ENCODE measurements at regions not wholly inside any gene's neighbourhood (a gene's known extent, or its start where the extent isn't known, plus 50 kb on each side); places are given as distances from the start of the nearest gene placed in this dataset.
"Not testable (repeated sequence)": the region's sequence is repeated elsewhere in the genome, so short reads cannot be mapped to it uniquely, and the experiment has no call there.

DNA sequence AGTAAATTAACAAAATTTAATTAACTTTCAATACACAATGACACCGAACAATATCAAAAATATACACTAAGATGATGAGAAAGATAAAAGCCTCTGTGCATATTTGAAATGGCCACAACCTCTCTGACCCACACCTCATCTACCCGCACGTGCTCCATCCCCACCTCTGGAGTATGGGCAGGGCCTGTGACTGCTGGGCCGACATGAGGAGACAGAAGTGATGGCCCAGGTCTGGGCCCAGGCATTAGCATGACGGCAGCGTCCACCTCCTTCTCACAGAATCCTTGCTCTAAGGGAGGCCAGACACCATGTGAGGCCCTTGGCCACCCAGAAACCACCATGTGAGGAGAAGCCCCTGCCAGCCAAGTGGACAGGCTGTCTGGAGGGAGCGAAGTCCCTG lies 122.1 kb upstream of the RNF32 start:
- no peaks in the 10 kb centered on the region for H3K36me3 ChIP-seq (replicated peaks)
- H3K4me3 ChIP-seq (ENCODE audit: low read depth, low read length) = no peak overlapping the region
- DNase-seq = no peak
- H3K27ac ChIP-seq = no peak overlapping the region
- TF ChIP-seq, protein P1, sequence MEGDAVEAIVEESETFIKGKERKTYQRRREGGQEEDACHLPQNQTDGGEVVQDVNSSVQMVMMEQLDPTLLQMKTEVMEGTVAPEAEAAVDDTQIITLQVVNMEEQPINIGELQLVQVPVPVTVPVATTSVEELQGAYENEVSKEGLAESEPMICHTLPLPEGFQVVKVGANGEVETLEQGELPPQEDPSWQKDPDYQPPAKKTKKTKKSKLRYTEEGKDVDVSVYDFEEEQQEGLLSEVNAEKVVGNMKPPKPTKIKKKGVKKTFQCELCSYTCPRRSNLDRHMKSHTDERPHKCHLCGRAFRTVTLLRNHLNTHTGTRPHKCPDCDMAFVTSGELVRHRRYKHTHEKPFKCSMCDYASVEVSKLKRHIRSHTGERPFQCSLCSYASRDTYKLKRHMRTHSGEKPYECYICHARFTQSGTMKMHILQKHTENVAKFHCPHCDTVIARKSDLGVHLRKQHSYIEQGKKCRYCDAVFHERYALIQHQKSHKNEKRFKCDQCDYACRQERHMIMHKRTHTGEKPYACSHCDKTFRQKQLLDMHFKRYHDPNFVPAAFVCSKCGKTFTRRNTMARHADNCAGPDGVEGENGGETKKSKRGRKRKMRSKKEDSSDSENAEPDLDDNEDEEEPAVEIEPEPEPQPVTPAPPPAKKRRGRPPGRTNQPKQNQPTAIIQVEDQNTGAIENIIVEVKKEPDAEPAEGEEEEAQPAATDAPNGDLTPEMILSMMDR (IDR thresholded peaks at IDR 0.05; ENCODE audit: low read depth, low read length, missing control alignments) = no peak
- H3K27me3 ChIP-seq (replicated peaks) = no peaks in the 10 kb centered on the region
- in situ Hi-C loops (cut with HindIII; ENCODE audit: low pct_ligation_motif_present, low sequenced_read_pairs) = no loop called here

- H3K36me3 ChIP-seq (replicated peaks); H3K27ac ChIP-seq; H3K27me3 ChIP-seq (replicated peaks); DNase-seq; H3K4me3 ChIP-seq (ENCODE audit: low read depth, low read length); in situ Hi-C loops (cut with HindIII; ENCODE audit: low pct_ligation_motif_present, low sequenced_read_pairs): not testable (repeated sequence)
Observed at GRCh38 chr7:156517858-156518257, 122.7 kb upstream of the RNF32 start.

DNA sequence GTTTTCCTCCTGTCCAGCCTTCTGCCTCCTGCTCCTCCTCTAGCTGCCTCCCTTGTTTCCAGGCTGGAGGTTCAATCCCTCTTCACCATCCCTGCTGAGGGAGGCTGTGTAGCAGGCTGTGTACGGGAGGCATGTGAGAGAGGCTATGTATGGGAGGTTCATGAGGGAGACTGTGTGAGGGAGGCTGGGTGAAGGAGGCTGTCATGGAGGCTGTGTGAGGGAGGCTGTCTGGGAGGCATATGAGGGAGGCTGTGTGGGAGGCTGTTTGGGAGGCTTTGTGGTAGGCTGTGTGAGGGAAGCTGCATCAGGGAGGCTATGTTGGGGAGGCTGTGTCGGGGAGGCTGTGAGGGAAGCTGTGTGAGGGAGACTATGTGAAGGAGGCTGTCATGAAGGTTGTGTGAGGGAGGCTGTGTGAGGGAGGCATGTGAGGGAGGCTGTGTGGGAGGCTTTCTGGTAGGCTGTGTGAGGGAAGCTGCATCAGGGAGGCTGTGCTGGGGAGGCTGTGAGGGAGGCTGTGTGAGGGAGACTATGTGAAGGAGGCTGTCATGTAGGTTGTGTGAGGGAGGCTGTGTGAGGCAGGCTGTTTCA lies 123.7 kb upstream of the RNF32 start:
- TF ChIP-seq, protein P1 (IDR thresholded peaks at IDR 0.05; ENCODE audit: low read depth, low read length, missing control alignments) = no peak
- in situ Hi-C loops (cut with HindIII; ENCODE audit: low pct_ligation_motif_present, low sequenced_read_pairs) = no loop called here
- Histone ChIP-seq H3K36me3 (replicated peaks) (no peaks in the 10 kb centered on the region), H3K27me3 (replicated peaks) (no peaks in the 10 kb centered on the region), H3K27ac (no peak overlapping the region), H3K4me3 (ENCODE audit: low read depth, low read length) (no peak overlapping the region)
- no peak for DNase-seq

DNA sequence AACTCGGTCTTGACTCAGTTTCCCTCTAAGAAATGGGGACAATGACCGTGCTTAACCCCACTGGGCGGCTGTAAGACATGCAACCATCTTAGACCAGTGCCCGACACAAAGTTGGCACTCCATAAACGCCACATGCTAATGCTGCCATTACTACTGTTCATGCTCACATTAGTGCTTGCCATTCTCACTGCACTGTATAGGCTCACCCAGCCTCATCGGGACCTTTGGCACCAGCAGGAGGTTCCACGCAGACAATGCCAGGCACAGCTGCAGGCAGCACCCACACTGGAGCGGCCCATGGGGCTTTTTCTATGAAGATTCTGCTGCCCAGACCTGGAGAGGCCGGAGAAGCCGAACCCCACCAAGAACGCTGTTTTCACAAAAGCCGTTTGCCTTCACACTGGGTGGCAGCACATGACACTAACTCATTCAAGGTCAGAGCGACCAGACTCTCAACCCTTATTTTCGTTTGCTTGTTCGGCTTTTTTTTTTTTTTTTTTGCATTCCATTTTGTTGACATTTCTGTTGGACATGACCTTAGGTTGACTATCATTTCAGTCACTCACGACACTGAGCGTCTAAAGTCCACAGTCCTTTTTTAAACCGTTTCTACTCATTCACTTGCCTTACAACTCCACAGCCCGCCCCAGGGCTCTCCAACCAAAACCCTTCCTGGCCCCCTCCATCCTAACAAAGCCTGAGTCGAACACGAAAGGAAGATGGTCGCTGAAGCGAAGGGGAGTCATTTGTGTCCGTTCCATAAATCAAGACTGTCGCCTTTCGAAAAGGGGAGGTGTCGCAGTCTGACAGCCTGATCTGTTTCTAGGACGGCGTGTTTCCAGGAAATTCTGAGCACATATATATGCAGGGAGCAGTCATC lies 124.4 kb upstream of the RNF32 start:
- peak; percentile 7 for DNase-seq
- H3K27ac ChIP-seq = no peak overlapping the region
- no peak overlapping the region for H3K4me3 ChIP-seq (ENCODE audit: low read depth, low read length)
- no peaks in the 10 kb centered on the region for H3K27me3 ChIP-seq (replicated peaks)
- H3K36me3 ChIP-seq (replicated peaks) = no peaks in the 10 kb centered on the region
- in situ Hi-C loops (cut with HindIII; ENCODE audit: low pct_ligation_motif_present, low sequenced_read_pairs) = no loop called here
- TF ChIP-seq, protein P1 (IDR thresholded peaks at IDR 0.05; ENCODE audit: low read depth, low read length, missing control alignments) = no peak

- no peak for DNase-seq
- no peak overlapping the region for H3K27ac ChIP-seq
- no peak overlapping the region for H3K4me3 ChIP-seq (ENCODE audit: low read depth, low read length)
- in situ Hi-C loops (cut with HindIII; ENCODE audit: low pct_ligation_motif_present, low sequenced_read_pairs) = no loop called here
- H3K27me3 ChIP-seq (replicated peaks) = no peaks in the 10 kb centered on the region
- H3K36me3 ChIP-seq (replicated peaks) = no peaks in the 10 kb centered on the region
- TF ChIP-seq, protein P1 (IDR thresholded peaks at IDR 0.05; ENCODE audit: low read depth, low read length, missing control alignments) = no peak
Observed at GRCh38 chr7:156514851-156515250, 125.7 kb upstream of the RNF32 start.

GRCh38 chr7:156511426-156511825 lies 129.1 kb upstream of the RNF32 start:
- Histone ChIP-seq H3K27me3 (replicated peaks) (no peaks in the 10 kb centered on the region), H3K4me3 (ENCODE audit: low read depth, low read length) (no peak overlapping the region), H3K36me3 (replicated peaks) (no peaks in the 10 kb centered on the region), H3K27ac (no peak overlapping the region)
- in situ Hi-C loops (cut with HindIII; ENCODE audit: low pct_ligation_motif_present, low sequenced_read_pairs) = no loop called here
- TF ChIP-seq, protein P1 (IDR thresholded peaks at IDR 0.05; ENCODE audit: low read depth, low read length, missing control alignments) = no peak
- DNase-seq = no peak

All from brain microvascular endothelial cell (primary cell).